ENCODE measurements at regions not wholly inside any gene's neighbourhood (a gene's known extent, or its start where the extent isn't known, plus 50 kb on each side); places are given as distances from the start of the nearest gene placed in this dataset.
A peak's percentile ranks its signal among the peaks of the same experiment; 100 is the strongest.

- peak overlapping the region; percentile 48 for H3K4me3 ChIP-seq (replicated peaks; ENCODE audit: low read depth, low read length)
- TF ChIP-seq, protein P1, sequence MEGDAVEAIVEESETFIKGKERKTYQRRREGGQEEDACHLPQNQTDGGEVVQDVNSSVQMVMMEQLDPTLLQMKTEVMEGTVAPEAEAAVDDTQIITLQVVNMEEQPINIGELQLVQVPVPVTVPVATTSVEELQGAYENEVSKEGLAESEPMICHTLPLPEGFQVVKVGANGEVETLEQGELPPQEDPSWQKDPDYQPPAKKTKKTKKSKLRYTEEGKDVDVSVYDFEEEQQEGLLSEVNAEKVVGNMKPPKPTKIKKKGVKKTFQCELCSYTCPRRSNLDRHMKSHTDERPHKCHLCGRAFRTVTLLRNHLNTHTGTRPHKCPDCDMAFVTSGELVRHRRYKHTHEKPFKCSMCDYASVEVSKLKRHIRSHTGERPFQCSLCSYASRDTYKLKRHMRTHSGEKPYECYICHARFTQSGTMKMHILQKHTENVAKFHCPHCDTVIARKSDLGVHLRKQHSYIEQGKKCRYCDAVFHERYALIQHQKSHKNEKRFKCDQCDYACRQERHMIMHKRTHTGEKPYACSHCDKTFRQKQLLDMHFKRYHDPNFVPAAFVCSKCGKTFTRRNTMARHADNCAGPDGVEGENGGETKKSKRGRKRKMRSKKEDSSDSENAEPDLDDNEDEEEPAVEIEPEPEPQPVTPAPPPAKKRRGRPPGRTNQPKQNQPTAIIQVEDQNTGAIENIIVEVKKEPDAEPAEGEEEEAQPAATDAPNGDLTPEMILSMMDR (IDR thresholded peaks at IDR 0.05; ENCODE audit: low read length, missing control alignments) = no peak
Observed at GRCh38 chr9:29214154-29214689, 1640.9 kb upstream of the C9orf72 start.

GRCh38 chr9:29214690-29215253, 1641.5 kb upstream of the C9orf72 start:
- no peak for DNase-seq (ENCODE audit: low read depth)
- TF ChIP-seq, protein P1 (IDR thresholded peaks at IDR 0.05; ENCODE audit: low read length, missing control alignments) = no peak
- H3K4me3 ChIP-seq (replicated peaks; ENCODE audit: low read depth, low read length) = peak overlapping the region; percentile 48

More at GRCh38 chr9:29214154-29214689, 1640.9 kb upstream of the C9orf72 start:
- DNase-seq (ENCODE audit: low read depth) = peak; percentile 25

DNA sequence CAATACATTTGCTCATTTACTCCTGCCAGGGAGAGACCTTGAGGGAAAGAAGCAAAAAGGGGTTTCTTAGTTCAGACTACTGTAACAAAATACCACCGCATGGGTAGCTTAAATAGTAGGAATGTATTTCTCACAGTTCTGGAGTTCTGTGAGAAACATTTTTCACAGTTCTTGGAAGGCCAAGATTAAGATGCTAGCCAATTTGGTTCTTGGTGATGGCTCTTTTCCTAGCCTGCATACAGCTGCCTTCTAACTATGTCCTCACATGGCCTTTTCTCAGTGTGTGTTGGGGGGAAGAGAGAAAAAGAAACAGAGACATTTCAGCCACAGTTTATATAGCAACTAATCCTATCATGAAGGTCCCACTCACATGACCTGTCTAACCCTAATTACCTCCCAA, 1644.7 kb upstream of the C9orf72 start:
- TF ChIP-seq, protein P1 (IDR thresholded peaks at IDR 0.05; ENCODE audit: low read length, missing control alignments) = no peak
- DNase-seq (ENCODE audit: low read depth) = no peak
- H3K4me3 ChIP-seq (replicated peaks; ENCODE audit: low read depth, low read length) = no peak overlapping the region

- no peak for DNase-seq (ENCODE audit: low read depth)
- TF ChIP-seq, protein P1 (IDR thresholded peaks at IDR 0.05; ENCODE audit: low read length, missing control alignments) = no peak
- no peak overlapping the region for H3K4me3 ChIP-seq (replicated peaks; ENCODE audit: low read depth, low read length)
Observed at GRCh38 chr9:29220596-29221251, 1647.4 kb upstream of the C9orf72 start.

- TF ChIP-seq, protein P1 (IDR thresholded peaks at IDR 0.05; ENCODE audit: low read length, missing control alignments) = no peak
- peak; percentile 10 for DNase-seq (ENCODE audit: low read depth)
- H3K4me3 ChIP-seq (replicated peaks; ENCODE audit: low read depth, low read length) = no peak overlapping the region
Observed at GRCh38 chr9:29228558-29228957, 1655.3 kb upstream of the C9orf72 start.

DNA sequence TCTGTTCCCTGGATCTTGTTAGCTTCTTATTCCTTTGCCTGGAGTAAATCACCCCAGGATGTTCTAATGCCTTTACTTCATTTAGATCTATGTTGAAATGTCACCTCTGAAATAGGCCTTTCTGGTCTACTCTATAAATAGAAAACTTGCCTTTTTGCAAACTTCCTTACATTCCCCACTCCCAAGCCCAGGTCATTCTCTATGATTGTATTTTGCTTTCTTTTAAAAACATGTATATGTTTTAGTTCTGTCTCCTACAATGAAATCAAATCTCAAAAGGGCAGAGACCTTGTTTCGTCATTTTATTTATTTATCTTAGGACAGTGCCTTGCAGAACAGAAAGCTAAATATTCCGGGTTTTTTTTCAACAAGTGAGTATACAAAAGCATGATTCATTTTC, 1657.7 kb upstream of the C9orf72 start:
- TF ChIP-seq, protein P1 (IDR thresholded peaks at IDR 0.05; ENCODE audit: low read length, missing control alignments) = no peak
- no peak for DNase-seq (ENCODE audit: low read depth)
- no peak overlapping the region for H3K4me3 ChIP-seq (replicated peaks; ENCODE audit: low read depth, low read length)

Measured in fibroblast of pulmonary artery (primary cell).